ENCODE measurements at regions not wholly inside any gene's neighbourhood (a gene's known extent, or its start where the extent isn't known, plus 50 kb on each side); places are given as distances from the start of the nearest gene placed in this dataset.

GRCh38 chr1:234875328-234875952 is 253.2 kb downstream of the TOMM20 start (continued):
- TF ChIP-seq ZBTB26 (CRISPR knock-in tag; IDR thresholded peaks at IDR 0.05): peak; percentile 39; the same call in 1 of the 2 replicates
- TF ChIP-seq ZBTB12 (CRISPR knock-in tag; IDR thresholded peaks at IDR 0.05): 0 out of 2 replicates have a peak, but pooled peaks have one; percentile 18
- 0 out of 2 replicates have a peak, but pooled peaks have one; percentile 35 for TF ChIP-seq GMEB1 (CRISPR knock-in tag; IDR thresholded peaks at IDR 0.05)
- TF ChIP-seq DMBX1 (CRISPR knock-in tag; IDR thresholded peaks at IDR 0.05; ENCODE audit: borderline replicate concordance): peak; percentile 47; the same call in 1 of the 2 replicates
- 0 out of 2 replicates have a peak, but pooled peaks have one; percentile 36 for TF ChIP-seq RERE (CRISPR knock-in tag; IDR thresholded peaks at IDR 0.05; ENCODE audit: borderline replicate concordance)
- TF ChIP-seq POLR2AphosphoS5 (IDR thresholded peaks at IDR 0.05; ENCODE audit: control insufficient read depth, insufficient read depth, low read depth, low read length): no peak
- TF ChIP-seq ZNF583 (CRISPR knock-in tag; IDR thresholded peaks at IDR 0.05): peak; percentile 80
- TF ChIP-seq ZBTB34 (CRISPR knock-in tag; IDR thresholded peaks at IDR 0.05): no peak
- TF ChIP-seq TSHZ1 (CRISPR knock-in tag; IDR thresholded peaks at IDR 0.05): 0 out of 2 replicates have a peak, but pooled peaks have one; percentile 59
- TF ChIP-seq TEAD1 (CRISPR knock-in tag; IDR thresholded peaks at IDR 0.05): peak in 1 of 2 experiments; percentile 55; a peak in 1 of 4 replicates

Measured in K562 (cell line).